ENCODE measurements at regions not wholly inside any gene's neighbourhood (a gene's known extent, or its start where the extent isn't known, plus 50 kb on each side); places are given as distances from the start of the nearest gene placed in this dataset.

DNA sequence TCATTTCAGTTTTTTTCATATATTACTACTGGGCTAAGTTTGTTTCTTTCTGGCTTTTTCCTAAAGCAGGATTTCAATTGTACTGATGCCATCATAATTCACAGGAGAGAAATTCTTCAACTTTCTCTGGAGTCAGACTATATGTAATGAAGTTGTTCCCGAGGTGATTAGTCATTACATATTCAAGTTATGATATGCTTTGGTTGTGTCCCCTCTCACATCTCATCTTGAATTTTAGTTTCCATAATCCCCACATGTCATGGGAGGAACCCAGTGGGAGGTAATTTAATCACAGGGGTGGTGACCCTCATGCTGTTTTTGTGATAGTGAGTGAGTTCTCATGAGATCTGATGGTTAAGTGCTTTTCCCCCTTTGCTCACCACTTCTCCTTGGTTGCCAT, 227.5 kb upstream of the LRIG3 start:
- Histone ChIP-seq H3K36me3 (ENCODE audit: control insufficient read depth in 2 of 2, insufficient read depth in 2 of 2, low read length in 1 of 2) (no peaks in the 10 kb centered on the region), H3K27me3 (ENCODE audit: control insufficient read depth in 2 of 2, insufficient read depth in 1 of 2, low read length in 1 of 2) (no peaks in the 10 kb centered on the region), H3K9me3 (ENCODE audit: control insufficient read depth in 2 of 2, insufficient read depth in 1 of 2, low read length in 1 of 2) (no peaks in the 10 kb centered on the region), H3K4me3 (ENCODE audit: low read length in 2 of 2) (no peak overlapping the region), H3K27ac (ENCODE audit: low read depth in 1 of 2, low read length in 1 of 2) (no peak overlapping the region), H3K4me1 (ENCODE audit: control insufficient read depth in 2 of 2, insufficient read depth in 2 of 2, low read length in 2 of 2) (no peaks in the 10 kb centered on the region)
- no peak for DNase-seq (ENCODE audit: low read depth in 6 of 9, low spot score in 9 of 9)
- 94% methylated on average over 1 of the region's 1 CpG for WGBS

DNA sequence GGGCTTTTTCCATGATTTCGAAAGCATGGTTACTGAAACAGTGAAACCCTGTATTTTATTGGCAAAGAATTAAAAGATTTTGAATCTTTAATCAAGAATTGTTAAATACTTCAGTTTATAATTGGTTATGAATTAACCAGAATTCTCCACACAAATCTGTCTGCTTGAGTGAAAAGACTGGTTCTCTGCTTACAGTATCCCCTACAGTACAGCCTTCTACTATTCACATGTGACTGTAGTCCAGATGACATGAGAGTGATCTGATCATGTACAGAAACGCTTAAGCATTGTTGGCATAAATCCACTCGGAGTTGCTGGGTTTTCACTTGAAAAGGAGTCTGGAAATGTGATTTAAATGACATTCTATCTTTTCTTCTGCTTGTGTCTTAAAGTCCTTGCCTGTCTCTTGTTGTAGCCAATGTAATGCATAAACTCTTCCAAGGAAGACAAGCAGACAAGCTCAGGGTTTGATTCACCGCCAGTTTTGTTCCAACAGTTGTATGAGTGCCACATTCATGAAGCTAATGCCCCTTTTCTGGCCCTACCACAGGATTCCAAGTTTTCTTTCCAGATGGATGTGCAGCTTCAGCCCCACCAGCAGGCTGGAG, 222.0 kb upstream of the LRIG3 start:
- WGBS, result 86% methylated on average over 4 of the region's 4 CpGs
- Histone ChIP-seq H3K27ac (ENCODE audit: low read depth in 1 of 2, low read length in 1 of 2) (peak overlapping the region in 1 of 2 donors; percentile 1), H3K4me3 (ENCODE audit: low read length in 2 of 2) (no peak overlapping the region), H3K27me3 (ENCODE audit: control insufficient read depth in 2 of 2, insufficient read depth in 1 of 2, low read length in 1 of 2) (no peaks in the 10 kb centered on the region), H3K36me3 (ENCODE audit: control insufficient read depth in 2 of 2, insufficient read depth in 2 of 2, low read length in 1 of 2) (no peaks in the 10 kb centered on the region), H3K4me1 (ENCODE audit: control insufficient read depth in 2 of 2, insufficient read depth in 2 of 2, low read length in 2 of 2) (no peaks in the 10 kb centered on the region), H3K9me3 (ENCODE audit: control insufficient read depth in 2 of 2, insufficient read depth in 1 of 2, low read length in 1 of 2) (no peaks in the 10 kb centered on the region)
- peak in 1 of 9 donors; percentile 9 for DNase-seq (ENCODE audit: low read depth in 6 of 9, low spot score in 9 of 9)

DNA sequence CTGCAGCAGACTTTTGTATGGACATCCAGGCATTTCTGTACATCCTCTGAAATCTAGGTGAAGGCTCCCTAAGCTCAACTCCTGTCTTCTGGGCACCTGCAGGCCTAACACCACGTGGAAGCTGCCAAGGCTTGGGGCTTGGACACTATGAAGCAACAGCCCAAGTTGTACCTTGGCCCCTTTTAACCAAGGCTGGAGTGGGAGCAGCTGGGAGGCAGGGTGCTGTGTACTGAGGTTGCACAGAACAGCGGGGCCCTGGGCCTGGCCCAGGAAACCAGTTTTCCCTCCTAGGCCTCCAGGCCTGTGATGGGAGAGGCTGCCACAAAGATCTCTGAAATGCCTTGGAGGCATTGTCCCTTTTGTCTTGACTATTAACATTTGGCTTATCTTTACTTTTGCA, 214.4 kb upstream of the LRIG3 start:
- WGBS, result 53% methylated on average over 2 of the region's 2 CpGs
- Histone ChIP-seq H3K36me3 (ENCODE audit: control insufficient read depth in 2 of 2, insufficient read depth in 2 of 2, low read length in 1 of 2) (no peaks in the 10 kb centered on the region), H3K27ac (ENCODE audit: low read depth in 1 of 2, low read length in 1 of 2) (no peak overlapping the region), H3K4me3 (ENCODE audit: low read length in 2 of 2) (no peak overlapping the region), H3K27me3 (ENCODE audit: control insufficient read depth in 2 of 2, insufficient read depth in 1 of 2, low read length in 1 of 2) (no peaks in the 10 kb centered on the region), H3K9me3 (ENCODE audit: control insufficient read depth in 2 of 2, insufficient read depth in 1 of 2, low read length in 1 of 2) (no peaks in the 10 kb centered on the region), H3K4me1 (ENCODE audit: control insufficient read depth in 2 of 2, insufficient read depth in 2 of 2, low read length in 2 of 2) (no peaks in the 10 kb centered on the region)
- no peak for DNase-seq (ENCODE audit: low read depth in 6 of 9, low spot score in 9 of 9)

DNA sequence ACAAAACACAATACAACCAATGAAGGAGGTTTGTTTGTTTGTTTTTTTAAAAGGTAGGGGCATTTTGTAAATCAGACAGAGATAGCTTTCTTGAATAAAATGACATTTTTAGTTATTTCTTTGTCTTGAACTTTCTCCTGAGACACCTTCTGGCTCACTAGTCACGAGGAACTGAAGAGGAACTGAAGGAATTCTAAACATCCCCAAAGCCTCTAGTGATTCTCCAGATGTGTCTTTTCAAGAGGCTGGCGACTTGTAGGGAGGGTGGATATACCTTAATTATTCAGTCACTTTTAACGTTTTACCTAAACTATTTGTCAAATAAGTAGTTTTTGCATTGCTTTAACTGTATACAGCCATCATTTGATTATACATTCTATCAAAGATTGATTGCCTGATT, 211.2 kb upstream of the LRIG3 start:
- 89% methylated on average over 3 of the region's 3 CpGs for WGBS
- H3K27me3 ChIP-seq (ENCODE audit: control insufficient read depth in 2 of 2, insufficient read depth in 1 of 2, low read length in 1 of 2), result no peaks in the 10 kb centered on the region
- H3K4me3 ChIP-seq (ENCODE audit: low read length in 2 of 2), result no peak overlapping the region
- H3K4me1 ChIP-seq (ENCODE audit: control insufficient read depth in 2 of 2, insufficient read depth in 2 of 2, low read length in 2 of 2), result no peaks in the 10 kb centered on the region
- H3K9me3 ChIP-seq (ENCODE audit: control insufficient read depth in 2 of 2, insufficient read depth in 1 of 2, low read length in 1 of 2), result no peaks in the 10 kb centered on the region
- H3K36me3 ChIP-seq (ENCODE audit: control insufficient read depth in 2 of 2, insufficient read depth in 2 of 2, low read length in 1 of 2), result no peaks in the 10 kb centered on the region
- DNase-seq (ENCODE audit: low read depth in 6 of 9, low spot score in 9 of 9), result no peak
- H3K27ac ChIP-seq (ENCODE audit: low read depth in 1 of 2, low read length in 1 of 2), result no peak overlapping the region

DNA sequence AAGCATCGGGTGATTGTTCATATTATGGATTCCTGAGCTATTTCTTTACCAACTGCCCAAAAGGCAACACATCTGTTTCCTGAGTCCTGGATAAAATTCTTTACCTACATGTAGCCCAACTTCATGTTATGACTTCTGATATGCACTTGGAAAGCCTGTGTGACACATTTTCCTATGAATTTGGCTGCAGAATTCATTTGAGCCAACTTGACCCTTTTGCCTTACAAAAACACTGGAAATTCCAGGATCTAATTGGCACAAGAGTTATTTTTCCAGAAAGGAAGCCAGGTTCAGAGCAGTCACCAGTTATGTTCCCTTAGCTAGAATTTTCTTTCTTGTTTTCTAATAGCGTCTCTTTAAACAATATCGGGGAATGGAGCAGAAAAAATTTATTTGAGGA, 202.5 kb upstream of the LRIG3 start:
- H3K9me3 ChIP-seq (ENCODE audit: control insufficient read depth in 2 of 2, insufficient read depth in 1 of 2, low read length in 1 of 2), result no peaks in the 10 kb centered on the region
- no peak overlapping the region for H3K4me3 ChIP-seq (ENCODE audit: low read length in 2 of 2)
- H3K27me3 ChIP-seq (ENCODE audit: control insufficient read depth in 2 of 2, insufficient read depth in 1 of 2, low read length in 1 of 2), result no peaks in the 10 kb centered on the region
- H3K4me1 ChIP-seq (ENCODE audit: control insufficient read depth in 2 of 2, insufficient read depth in 2 of 2, low read length in 2 of 2), result no peaks in the 10 kb centered on the region
- WGBS, result 93% methylated on average over 3 of the region's 3 CpGs
- H3K27ac ChIP-seq (ENCODE audit: low read depth in 1 of 2, low read length in 1 of 2), result no peak overlapping the region
- no peak for DNase-seq (ENCODE audit: low read depth in 6 of 9, low spot score in 9 of 9)
- H3K36me3 ChIP-seq (ENCODE audit: control insufficient read depth in 2 of 2, insufficient read depth in 2 of 2, low read length in 1 of 2), result no peaks in the 10 kb centered on the region

DNA sequence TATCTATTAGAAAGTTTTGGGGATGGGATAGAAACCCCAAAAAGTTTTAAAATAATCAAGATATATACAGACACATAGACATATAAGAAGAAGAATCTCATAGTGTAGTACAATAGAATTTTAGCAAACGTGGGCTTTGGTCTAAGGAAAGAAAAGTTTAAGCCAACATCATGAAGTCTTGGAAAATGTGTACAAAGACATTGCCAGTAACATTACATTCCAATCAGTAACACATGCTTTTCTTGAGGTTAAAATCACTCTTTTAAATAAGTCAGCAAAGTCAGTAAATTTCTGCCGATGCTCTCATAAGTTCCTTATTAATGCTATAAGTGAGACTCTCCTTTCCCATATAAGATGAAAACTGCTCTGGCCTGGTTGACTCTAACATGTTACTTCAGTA, 201.1 kb upstream of the LRIG3 start:
- H3K27me3 ChIP-seq (ENCODE audit: control insufficient read depth in 2 of 2, insufficient read depth in 1 of 2, low read length in 1 of 2), result no peaks in the 10 kb centered on the region
- no peak overlapping the region for H3K27ac ChIP-seq (ENCODE audit: low read depth in 1 of 2, low read length in 1 of 2)
- DNase-seq (ENCODE audit: low read depth in 6 of 9, low spot score in 9 of 9), result no peak
- H3K4me1 ChIP-seq (ENCODE audit: control insufficient read depth in 2 of 2, insufficient read depth in 2 of 2, low read length in 2 of 2), result no peaks in the 10 kb centered on the region
- no peak overlapping the region for H3K4me3 ChIP-seq (ENCODE audit: low read length in 2 of 2)
- 94% methylated on average over 2 of the region's 2 CpGs for WGBS
- H3K36me3 ChIP-seq (ENCODE audit: control insufficient read depth in 2 of 2, insufficient read depth in 2 of 2, low read length in 1 of 2), result no peaks in the 10 kb centered on the region
- no peaks in the 10 kb centered on the region for H3K9me3 ChIP-seq (ENCODE audit: control insufficient read depth in 2 of 2, insufficient read depth in 1 of 2, low read length in 1 of 2)

DNA sequence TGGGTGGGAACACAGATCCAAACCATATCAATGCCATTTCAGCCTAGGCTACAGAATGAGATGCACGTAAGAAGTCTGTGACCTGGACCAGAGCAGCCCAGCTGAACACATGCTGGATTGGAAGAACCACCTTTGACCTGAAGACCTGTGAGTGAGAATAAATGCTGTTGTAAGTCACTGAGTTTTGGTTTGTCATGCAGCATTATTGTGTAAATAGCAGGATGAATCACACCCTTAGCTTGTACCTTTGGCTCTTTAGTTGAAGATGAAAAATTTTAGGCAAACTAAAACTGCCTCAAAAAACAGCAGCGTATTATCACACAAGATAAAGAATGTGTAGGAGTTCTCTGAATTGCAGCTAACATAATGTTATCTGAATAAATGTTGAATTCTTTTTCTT, 199.4 kb upstream of the LRIG3 start:
- Histone ChIP-seq H3K4me1 (ENCODE audit: control insufficient read depth in 2 of 2, insufficient read depth in 2 of 2, low read length in 2 of 2) (no peaks in the 10 kb centered on the region), H3K9me3 (ENCODE audit: control insufficient read depth in 2 of 2, insufficient read depth in 1 of 2, low read length in 1 of 2) (no peaks in the 10 kb centered on the region), H3K4me3 (ENCODE audit: low read length in 2 of 2) (no peak overlapping the region), H3K27ac (ENCODE audit: low read depth in 1 of 2, low read length in 1 of 2) (no peak overlapping the region), H3K27me3 (ENCODE audit: control insufficient read depth in 2 of 2, insufficient read depth in 1 of 2, low read length in 1 of 2) (no peaks in the 10 kb centered on the region), H3K36me3 (ENCODE audit: control insufficient read depth in 2 of 2, insufficient read depth in 2 of 2, low read length in 1 of 2) (no peaks in the 10 kb centered on the region)
- no peak for DNase-seq (ENCODE audit: low read depth in 6 of 9, low spot score in 9 of 9)
- 97% methylated on average over 2 of the region's 2 CpGs for WGBS

DNA sequence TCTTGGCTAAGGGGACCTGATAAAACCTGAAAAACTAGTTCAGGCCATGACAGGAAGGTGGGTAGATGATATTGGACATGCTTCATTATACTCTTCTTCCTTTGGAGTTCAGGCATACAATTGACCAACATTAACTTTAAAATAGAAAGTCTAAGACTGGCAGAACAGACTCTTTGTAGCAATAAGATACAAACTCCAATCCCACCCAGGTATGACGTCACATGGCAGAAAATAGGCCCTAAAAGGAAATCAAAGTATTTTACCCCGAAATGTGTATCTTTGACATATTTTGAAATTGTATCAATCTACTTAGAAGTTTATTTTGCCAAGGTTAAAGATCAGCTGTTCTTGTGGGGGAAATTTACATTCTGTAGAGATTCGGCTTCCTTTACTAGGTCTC, 198.1 kb upstream of the LRIG3 start:
- Histone ChIP-seq H3K27ac (ENCODE audit: low read depth in 1 of 2, low read length in 1 of 2) (no peak overlapping the region), H3K4me1 (ENCODE audit: control insufficient read depth in 2 of 2, insufficient read depth in 2 of 2, low read length in 2 of 2) (no peaks in the 10 kb centered on the region), H3K4me3 (ENCODE audit: low read length in 2 of 2) (no peak overlapping the region), H3K36me3 (ENCODE audit: control insufficient read depth in 2 of 2, insufficient read depth in 2 of 2, low read length in 1 of 2) (no peaks in the 10 kb centered on the region), H3K9me3 (ENCODE audit: control insufficient read depth in 2 of 2, insufficient read depth in 1 of 2, low read length in 1 of 2) (no peaks in the 10 kb centered on the region), H3K27me3 (ENCODE audit: control insufficient read depth in 2 of 2, insufficient read depth in 1 of 2, low read length in 1 of 2) (no peaks in the 10 kb centered on the region)
- DNase-seq (ENCODE audit: low read depth in 6 of 9, low spot score in 9 of 9), result no peak
- 94% methylated on average over 3 of the region's 3 CpGs for WGBS

DNA sequence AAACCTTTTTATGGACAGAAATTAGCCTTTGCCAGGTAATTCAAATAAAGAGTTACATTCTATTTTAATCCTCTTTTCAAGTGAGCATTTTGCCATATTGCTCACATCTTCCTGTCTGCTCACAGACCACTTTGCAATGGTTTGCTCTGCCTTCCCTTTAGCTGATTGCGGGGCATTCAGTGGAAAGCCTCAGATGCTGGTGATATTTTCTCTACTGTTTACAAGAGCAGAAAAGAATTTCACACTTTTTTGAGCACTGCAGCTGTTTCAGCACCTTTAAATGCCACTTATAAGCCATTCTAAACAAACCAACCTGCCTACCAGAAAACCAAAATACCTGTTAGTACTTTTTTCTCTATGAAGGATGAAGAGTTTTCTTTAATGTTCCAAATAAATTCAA, 195.7 kb upstream of the LRIG3 start:
- H3K9me3 ChIP-seq (ENCODE audit: control insufficient read depth in 2 of 2, insufficient read depth in 1 of 2, low read length in 1 of 2), result no peaks in the 10 kb centered on the region
- H3K27me3 ChIP-seq (ENCODE audit: control insufficient read depth in 2 of 2, insufficient read depth in 1 of 2, low read length in 1 of 2), result no peaks in the 10 kb centered on the region
- 56% methylated on average over 1 of the region's 1 CpG for WGBS
- no peaks in the 10 kb centered on the region for H3K4me1 ChIP-seq (ENCODE audit: control insufficient read depth in 2 of 2, insufficient read depth in 2 of 2, low read length in 2 of 2)
- H3K4me3 ChIP-seq (ENCODE audit: low read length in 2 of 2), result no peak overlapping the region
- H3K36me3 ChIP-seq (ENCODE audit: control insufficient read depth in 2 of 2, insufficient read depth in 2 of 2, low read length in 1 of 2), result no peaks in the 10 kb centered on the region
- no peak for DNase-seq (ENCODE audit: low read depth in 6 of 9, low spot score in 9 of 9)
- H3K27ac ChIP-seq (ENCODE audit: low read depth in 1 of 2, low read length in 1 of 2), result no peak overlapping the region

DNA sequence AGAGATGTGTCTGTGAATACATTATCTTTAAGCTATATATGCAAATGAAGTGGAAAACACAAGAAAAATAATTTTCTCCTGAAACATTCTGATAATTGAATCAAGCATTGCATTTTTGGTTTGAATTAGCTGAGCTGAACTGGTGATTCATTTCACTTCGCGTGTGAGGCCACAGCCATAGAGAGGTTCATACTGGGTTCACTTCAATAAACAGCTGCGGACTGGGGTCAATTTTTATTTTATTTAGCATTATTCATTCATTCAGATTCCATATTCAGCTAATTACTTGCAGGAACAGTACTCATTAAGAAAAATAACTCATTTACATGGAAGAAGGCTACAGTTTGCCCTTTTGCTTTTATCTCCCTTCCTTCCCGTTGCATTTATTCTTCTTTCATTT, 195.2 kb upstream of the LRIG3 start:
- DNase-seq (ENCODE audit: low read depth in 6 of 9, low spot score in 9 of 9), result no peak
- Histone ChIP-seq H3K27me3 (ENCODE audit: control insufficient read depth in 2 of 2, insufficient read depth in 1 of 2, low read length in 1 of 2) (no peaks in the 10 kb centered on the region), H3K36me3 (ENCODE audit: control insufficient read depth in 2 of 2, insufficient read depth in 2 of 2, low read length in 1 of 2) (no peaks in the 10 kb centered on the region), H3K9me3 (ENCODE audit: control insufficient read depth in 2 of 2, insufficient read depth in 1 of 2, low read length in 1 of 2) (no peaks in the 10 kb centered on the region), H3K4me1 (ENCODE audit: control insufficient read depth in 2 of 2, insufficient read depth in 2 of 2, low read length in 2 of 2) (no peaks in the 10 kb centered on the region), H3K27ac (ENCODE audit: low read depth in 1 of 2, low read length in 1 of 2) (no peak overlapping the region), H3K4me3 (ENCODE audit: low read length in 2 of 2) (no peak overlapping the region)
- WGBS, result 95% methylated on average over 4 of the region's 4 CpGs

All from thymus (tissue), 11 donors.